Left forelimb (tissue), 1 donor: ENCODE measurements at regions not wholly inside any gene's neighbourhood (a gene's known extent, or its start where the extent isn't known, plus 50 kb on each side); places are given as distances from the start of the nearest gene placed in this dataset.
A peak's percentile ranks its signal among the peaks of the same experiment; 100 is the strongest.

Experiments
- DNase-seq: peaks from one replicate; pipeline ENCODE4 v3.0.0-alpha.2; 2018; ENCODE audit warnings: low spot score

GRCh38 chr6:44712353-44713111 is 325.0 kb downstream of the CDC5L start:
- DNase-seq = no peak

DNA sequence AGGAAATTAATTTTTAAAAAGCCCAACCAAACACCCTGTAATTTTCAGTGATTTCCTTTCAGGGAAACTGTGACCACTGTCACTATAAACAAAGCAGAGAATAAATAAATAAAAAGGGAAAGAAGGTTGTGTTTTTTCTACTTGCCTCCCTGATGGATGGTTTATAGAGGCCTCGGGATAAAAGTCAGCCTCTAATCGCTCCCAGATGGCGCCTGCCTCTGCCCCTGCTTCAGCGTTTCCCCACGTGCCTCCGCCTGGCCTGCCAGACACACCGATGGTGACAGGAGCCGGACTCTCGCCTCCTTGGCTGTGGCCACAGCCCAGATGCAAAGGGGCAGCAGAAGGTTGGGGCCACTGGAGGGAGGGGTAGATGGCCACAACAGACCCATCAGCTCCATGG is 327.7 kb downstream of the CDC5L start:
- DNase-seq = no peak

- no peak for DNase-seq
Measured at GRCh38 chr6:44715925-44716324, 328.4 kb downstream of the CDC5L start.

- DNase-seq = no peak
Measured at GRCh38 chr6:44717431-44717830, 329.9 kb downstream of the CDC5L start.

- no peak for DNase-seq
Measured at GRCh38 chr6:44721954-44722578, 334.6 kb downstream of the CDC5L start.

- no peak for DNase-seq
Measured at GRCh38 chr6:44722736-44723135, 335.2 kb downstream of the CDC5L start.

- DNase-seq = no peak
Measured at GRCh38 chr6:44723439-44724197, 336.1 kb downstream of the CDC5L start.

GRCh38 chr6:44725070-44725469 is 337.6 kb downstream of the CDC5L start:
- no peak for DNase-seq

- no peak for DNase-seq
Measured at GRCh38 chr6:44727651-44728630, 340.4 kb downstream of the CDC5L start.

GRCh38 chr6:44730771-44731391 is 343.4 kb downstream of the CDC5L start:
- DNase-seq = no peak

DNA sequence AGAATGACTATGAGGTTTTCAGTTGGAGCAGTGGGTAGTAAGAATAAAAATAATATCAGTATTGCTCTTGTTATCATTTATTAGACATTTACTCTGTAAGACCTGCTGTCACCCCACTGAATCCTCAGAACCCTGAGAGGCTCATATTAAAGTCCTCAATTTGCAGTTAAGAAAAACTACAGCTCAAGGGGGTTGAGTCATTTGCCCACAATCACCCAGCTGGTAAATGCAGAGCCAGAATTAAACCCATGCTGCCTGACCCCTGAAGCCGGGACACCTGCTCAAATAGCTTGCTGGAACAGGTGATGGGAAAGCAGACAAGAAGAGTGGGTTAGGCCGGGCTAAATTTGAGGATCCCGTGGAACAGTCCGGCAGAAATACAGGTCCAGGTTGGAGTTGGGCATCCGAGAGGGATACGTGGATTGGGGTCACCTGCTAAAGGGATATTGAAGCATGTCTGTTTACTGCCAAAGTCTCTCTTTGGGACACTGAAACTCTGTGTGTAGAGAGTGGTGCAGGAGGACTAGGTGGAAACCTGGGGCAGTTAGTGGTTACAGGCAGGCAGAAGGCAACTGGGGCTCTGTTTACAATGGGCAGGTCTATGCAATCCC is 344.1 kb downstream of the CDC5L start:
- no peak for DNase-seq

DNA sequence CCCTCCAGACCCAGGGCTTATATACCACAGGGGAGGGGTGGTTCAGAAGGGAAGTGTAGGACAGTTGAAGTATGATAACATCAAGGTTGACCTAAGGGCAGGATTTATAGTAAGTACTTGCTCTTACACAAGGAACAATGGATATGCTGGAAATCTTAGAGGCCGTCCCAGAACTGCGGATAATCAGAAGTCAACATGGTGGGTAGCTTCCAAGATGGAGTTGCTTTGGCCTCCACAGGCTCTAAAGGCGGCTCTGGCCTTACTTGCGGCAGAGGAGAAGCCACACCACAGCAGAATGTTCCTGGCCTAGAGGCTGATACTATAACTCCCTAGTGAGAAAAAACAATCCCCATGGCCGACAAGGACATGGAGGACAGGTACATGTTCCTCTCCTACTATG is 344.7 kb downstream of the CDC5L start:
- DNase-seq = no peak

DNA sequence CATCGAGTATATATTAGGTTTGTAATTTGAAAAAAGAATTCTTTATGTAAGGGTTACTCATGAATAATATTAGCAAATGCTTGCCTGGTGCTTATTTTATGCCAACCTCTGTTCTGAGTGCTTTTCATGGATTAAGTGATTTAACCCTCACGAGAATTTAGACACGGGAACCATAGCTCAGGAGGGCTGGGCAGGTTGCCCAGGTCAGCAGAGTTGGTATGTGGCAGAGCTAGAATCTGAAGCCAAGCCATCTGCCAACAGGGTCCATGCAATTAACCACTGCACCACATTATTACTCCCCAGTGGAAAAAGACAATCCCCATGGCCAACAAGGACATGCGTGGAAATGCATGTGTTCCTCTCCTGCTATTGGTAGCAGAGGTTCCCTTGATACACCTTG is 345.6 kb downstream of the CDC5L start:
- DNase-seq = no peak

DNA sequence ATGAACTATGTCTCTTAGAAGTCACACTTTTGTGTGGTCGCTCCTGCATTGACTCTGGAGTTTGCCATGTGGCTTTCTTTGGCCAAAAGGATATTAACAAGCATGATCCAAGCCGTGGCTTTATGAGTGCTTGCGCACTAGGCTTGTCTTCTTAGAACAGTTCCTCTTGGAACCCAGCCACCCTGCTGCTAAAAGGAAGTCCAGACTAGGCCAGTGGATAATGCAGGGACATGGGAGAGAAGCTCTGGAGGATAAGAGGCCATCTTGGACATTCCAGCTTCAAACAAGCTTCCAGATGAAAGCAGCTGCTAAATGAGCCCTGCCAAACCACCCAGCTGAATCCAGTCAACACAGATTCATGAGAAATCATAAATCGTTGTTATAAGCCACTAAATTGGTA is 346.4 kb downstream of the CDC5L start:
- no peak for DNase-seq

- DNase-seq = peak; percentile 53
Measured at GRCh38 chr6:44734886-44735629, 347.6 kb downstream of the CDC5L start.

GRCh38 chr6:44735630-44735963 is 348.1 kb downstream of the CDC5L start:
- DNase-seq = peak; percentile 45

DNA sequence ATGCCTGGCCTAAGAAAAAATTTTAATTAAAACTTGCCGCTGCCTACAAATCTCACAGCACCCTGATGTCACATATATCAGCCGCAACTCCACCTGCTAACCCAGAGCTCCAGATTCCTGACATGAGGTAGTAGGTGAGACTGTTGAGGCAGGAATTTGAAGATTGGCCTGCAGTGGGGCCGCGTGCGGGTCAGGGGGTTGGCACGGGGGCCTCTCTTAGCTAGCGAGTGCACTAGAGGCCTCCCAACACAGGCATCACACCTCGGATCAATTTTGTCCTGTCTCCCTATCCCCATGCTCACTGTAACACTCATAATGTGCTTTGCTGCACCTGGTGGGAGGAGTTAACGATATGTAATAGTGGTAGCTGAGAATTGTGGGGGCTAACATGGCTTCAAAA is 349.8 kb downstream of the CDC5L start:
- DNase-seq = peak; percentile 55

- DNase-seq = peak; percentile 41
Measured at GRCh38 chr6:44737829-44738528, 350.5 kb downstream of the CDC5L start.

DNA sequence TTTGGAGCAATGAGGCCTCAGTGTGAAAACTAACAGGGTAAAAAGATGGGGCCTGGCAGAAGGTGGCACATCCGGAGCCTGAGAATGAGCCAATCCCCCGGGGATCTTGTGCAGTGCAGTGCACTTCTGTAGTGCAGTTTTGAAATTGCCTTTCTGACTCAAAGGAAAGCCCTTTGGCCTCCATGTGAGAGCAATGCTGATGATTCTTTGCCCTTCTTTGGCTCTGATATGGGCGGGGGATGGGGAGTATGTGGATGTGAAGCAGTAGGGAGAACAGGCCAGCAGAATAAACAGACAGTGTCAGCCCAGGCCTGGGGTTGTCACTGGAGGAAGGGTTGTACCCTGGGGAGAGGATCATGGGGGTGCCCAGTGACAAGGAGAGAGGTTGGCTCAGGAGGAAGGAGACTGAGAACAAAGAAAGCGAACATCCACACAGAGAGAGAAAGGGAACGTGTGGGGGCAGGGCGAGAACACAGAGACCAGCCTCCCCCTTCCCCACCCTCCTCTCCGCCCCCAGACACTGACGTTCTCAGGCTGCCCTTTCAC is 351.2 kb downstream of the CDC5L start:
- DNase-seq = peak; percentile 30
